ENCODE measurements at regions not wholly inside any gene's neighbourhood (a gene's known extent, or its start where the extent isn't known, plus 50 kb on each side); places are given as distances from the start of the nearest gene placed in this dataset.
A peak's percentile ranks its signal among the peaks of the same experiment; 100 is the strongest.

DNA sequence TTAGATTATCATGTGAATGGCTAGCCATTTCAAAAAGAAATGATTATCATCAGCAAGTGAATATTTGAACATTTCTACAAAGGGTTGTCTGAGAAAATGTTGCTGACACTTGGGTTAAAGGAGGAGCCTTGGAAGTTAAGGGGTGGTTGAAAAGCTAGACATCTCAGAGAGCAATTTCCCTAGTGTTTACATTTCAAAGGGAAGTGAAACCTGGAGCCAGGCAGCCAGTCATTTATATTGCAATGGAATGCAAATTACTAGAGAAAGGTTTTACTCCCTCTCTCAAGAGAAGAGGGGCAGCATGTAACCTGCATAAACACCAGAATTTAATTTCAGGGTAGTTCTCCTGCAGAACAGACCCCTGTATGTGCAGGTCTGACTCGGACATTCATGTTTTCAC, 279.0 kb downstream of the SLC16A7 start:
- DNase-seq (ENCODE audit: extremely low read depth, low read depth), result no peak
- TF ChIP-seq, protein P1, sequence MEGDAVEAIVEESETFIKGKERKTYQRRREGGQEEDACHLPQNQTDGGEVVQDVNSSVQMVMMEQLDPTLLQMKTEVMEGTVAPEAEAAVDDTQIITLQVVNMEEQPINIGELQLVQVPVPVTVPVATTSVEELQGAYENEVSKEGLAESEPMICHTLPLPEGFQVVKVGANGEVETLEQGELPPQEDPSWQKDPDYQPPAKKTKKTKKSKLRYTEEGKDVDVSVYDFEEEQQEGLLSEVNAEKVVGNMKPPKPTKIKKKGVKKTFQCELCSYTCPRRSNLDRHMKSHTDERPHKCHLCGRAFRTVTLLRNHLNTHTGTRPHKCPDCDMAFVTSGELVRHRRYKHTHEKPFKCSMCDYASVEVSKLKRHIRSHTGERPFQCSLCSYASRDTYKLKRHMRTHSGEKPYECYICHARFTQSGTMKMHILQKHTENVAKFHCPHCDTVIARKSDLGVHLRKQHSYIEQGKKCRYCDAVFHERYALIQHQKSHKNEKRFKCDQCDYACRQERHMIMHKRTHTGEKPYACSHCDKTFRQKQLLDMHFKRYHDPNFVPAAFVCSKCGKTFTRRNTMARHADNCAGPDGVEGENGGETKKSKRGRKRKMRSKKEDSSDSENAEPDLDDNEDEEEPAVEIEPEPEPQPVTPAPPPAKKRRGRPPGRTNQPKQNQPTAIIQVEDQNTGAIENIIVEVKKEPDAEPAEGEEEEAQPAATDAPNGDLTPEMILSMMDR (IDR thresholded peaks at IDR 0.05; ENCODE audit: low read depth, low read length, missing control alignments), result no peak
- no peak overlapping the region for H3K4me3 ChIP-seq (replicated peaks; ENCODE audit: low read depth, low read length)

DNA sequence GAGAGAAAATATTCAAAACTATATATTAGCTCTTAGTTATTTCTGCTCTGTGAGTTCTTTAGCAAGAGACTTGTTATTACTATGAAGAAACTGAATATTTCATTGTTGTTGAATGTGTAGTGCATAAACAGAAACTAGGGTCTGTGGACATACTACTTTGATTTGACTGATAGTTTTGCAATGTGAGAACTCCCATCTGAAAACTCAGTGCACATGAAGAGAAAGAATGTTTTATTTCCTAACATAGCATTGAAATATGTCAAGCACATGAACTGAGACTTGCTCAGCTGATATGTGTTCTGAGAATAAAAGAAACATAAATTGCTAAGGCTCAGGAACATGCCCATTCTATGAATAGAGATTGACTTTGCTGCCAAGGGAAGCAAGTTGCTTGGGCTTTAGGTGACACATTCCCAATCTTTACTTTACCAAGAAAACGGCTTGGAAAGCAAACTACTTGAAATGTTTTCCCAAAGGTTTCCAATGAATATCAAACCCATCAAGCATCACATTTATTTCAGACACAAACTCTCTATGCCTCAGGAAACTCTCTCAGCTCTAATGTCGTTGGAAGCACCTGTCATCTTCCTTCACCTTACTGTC, 290.4 kb downstream of the SLC16A7 start:
- no peak overlapping the region for H3K4me3 ChIP-seq (replicated peaks; ENCODE audit: low read depth, low read length)
- DNase-seq (ENCODE audit: extremely low read depth, low read depth), result no peak
- TF ChIP-seq, protein P1 (IDR thresholded peaks at IDR 0.05; ENCODE audit: low read depth, low read length, missing control alignments), result no peak

DNA sequence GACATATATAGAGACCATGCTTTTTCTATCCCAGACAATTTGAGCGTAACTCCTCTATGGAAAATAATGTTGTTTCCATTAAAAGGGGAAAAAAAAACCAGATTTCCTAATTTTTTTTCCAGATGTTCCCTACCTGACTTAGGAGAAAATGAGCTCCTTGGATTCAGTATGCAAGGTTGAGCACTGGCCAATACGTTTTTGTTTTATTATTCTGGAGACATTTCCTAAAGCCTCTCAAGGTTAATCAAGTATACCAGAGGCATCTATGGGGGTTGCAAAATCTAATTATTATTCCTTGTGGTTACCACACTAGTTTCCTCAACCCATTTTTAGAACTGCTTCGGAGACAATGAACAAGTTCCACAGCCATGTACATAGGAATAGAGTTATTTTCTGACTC, 291.3 kb downstream of the SLC16A7 start:
- TF ChIP-seq, protein P1 (IDR thresholded peaks at IDR 0.05; ENCODE audit: low read depth, low read length, missing control alignments), result no peak
- no peak overlapping the region for H3K4me3 ChIP-seq (replicated peaks; ENCODE audit: low read depth, low read length)
- no peak for DNase-seq (ENCODE audit: extremely low read depth, low read depth)

DNA sequence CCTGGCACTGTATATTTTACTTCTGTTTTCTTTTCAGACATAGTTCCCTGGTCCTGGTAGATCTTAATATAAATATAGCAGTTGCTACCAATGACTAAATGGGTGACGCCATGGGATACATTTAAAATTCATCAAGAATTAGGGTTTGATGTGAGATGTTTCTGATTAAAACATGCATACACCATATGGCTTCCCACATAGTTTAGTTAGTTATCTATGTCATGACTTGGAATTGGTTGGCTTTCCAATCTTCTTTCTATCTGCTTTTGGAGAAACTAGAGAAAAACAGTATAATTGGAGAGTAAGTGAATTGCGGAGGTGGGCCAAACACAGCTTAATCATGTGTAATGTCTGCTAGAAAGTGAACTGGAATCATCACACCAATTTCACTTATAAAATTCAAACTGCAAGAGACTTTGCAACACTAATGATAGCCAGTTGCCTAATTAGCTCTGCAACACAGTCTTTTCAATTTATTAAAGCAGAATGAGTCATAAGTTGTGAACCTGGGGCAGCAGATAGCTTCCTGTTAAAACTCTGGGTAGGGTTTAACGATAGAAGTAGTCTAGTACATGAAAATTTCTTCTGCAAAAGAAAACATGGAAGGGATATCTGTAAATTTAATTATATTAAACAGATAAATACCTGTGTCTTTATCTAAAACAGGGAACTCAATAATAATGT, 295.2 kb downstream of the SLC16A7 start:
- H3K4me3 ChIP-seq (replicated peaks; ENCODE audit: low read depth, low read length), result no peak overlapping the region
- TF ChIP-seq, protein P1 (IDR thresholded peaks at IDR 0.05; ENCODE audit: low read depth, low read length, missing control alignments), result no peak
- DNase-seq (ENCODE audit: extremely low read depth, low read depth), result no peak

DNA sequence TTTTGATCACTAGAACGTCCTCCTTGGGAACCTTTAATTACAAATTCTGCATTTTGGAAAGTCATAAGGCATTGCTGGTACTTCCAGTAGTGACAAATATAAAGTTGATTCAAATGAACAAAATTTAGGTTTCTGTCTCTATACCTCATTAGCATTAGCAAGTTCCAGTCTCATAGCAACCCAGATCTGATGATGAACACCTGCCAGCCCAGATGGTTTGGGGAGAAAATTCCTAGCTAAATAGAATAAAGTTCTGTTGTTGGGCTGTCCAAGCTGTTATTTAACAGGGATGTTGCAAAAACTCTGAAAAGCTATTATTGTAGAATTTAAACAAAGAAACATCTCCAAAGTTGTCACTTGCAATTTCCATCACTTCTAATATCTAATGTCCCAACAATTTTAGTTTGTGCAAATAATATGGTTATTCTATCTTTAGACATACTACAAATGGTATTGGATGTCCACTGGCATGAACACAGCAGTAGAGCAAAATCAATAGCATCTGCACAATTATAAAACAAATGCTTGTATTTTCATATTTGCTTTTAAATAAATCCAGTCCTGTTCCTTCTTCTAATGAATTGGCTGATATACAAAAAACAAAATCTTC, 299.4 kb downstream of the SLC16A7 start:
- no peak for DNase-seq (ENCODE audit: extremely low read depth, low read depth)
- TF ChIP-seq, protein P1 (IDR thresholded peaks at IDR 0.05; ENCODE audit: low read depth, low read length, missing control alignments), result no peak
- no peak overlapping the region for H3K4me3 ChIP-seq (replicated peaks; ENCODE audit: low read depth, low read length)

DNA sequence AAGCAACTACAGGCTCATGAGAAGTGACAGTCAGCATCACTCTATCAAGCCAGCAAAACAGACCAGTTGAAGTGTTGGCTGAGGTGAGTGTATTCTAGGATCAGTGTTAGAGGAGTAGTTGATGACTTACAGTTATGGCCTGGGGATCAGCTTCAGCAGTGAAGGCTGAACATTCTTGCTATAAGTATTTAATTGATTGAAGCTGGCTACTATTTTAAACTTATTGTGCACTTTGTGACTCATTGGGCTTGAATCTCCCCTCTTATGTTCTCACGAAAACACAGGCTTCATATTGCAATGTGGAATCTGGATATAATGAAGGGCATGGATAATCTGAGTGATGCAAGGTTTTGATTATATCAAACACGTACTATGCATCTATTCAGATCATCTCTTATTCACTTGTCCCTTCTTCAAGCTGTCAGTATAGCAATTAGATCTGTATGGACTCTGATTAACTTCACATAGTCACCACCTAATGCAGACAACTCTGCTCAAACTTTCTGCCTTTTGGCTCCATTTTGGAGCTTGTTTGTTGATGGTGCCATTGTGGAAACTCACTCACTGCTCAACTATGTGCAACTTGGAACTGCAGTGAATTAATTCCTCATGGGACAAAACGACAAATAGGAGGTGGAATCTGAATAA, 309.2 kb downstream of the SLC16A7 start:
- TF ChIP-seq, protein P1 (IDR thresholded peaks at IDR 0.05; ENCODE audit: low read depth, low read length, missing control alignments), result no peak
- peak; percentile 87 for DNase-seq (ENCODE audit: extremely low read depth, low read depth)
- H3K4me3 ChIP-seq (replicated peaks; ENCODE audit: low read depth, low read length), result no peak overlapping the region

All from HFF-Myc (cell line).